HepG2 (cell line): ENCODE measurements at regions not wholly inside any gene's neighbourhood (a gene's known extent, or its start where the extent isn't known, plus 50 kb on each side); places are given as distances from the start of the nearest gene placed in this dataset.

ENCODE experiments used
- ATAC-seq: fragments of 200-7000 bp; cut with Tn5 transposase; 3 replicates; pipeline ENCODE4 v1.9.1; 2020; ENCODE audit warnings: mild to moderate bottlenecking, moderate library complexity
- BruUV-seq: library from RNA; stranded (reverse); fragments of 400-500 nt; replicated peaks from 2 replicates; lab custom pipeline; 2021; lab: Mats Ljungman, UMichigan
- CTCF ChIA-PET: fragments of 300-600 bp; formaldehyde crosslinking; extraction: SDS; loops from one replicate; lab custom pipeline; 2021; ENCODE audit warnings: low total read pairs, inconsistent platforms, low intra/inter-chr PET ratio; lab: Yijun Ruan, JAX
- POLR2A ChIA-PET: fragments of 350-600 bp; sonication (Branson Sonifier 250); formaldehyde crosslinking; loops from one replicate; lab custom pipeline; 2020; ENCODE audit warnings: antibody characterized with exemption, inconsistent platforms; lab: Yijun Ruan, JAX
- DNase-seq: peaks from one replicate; pipeline ENCODE4 v3.0.0-alpha.2; 2015; ENCODE audit warnings: low spot score
- FAIRE-seq: peaks from 3 replicates; lab custom pipeline; 2011; peaks lifted over from hg19 to GRCh38; lab: Jason Lieb, UNC
- H2AFZ ChIP-seq: one replicate; pipeline ENCODE4 v1.6.1; 2011; ENCODE audit warnings: low read length, inconsistent platforms
- H3K27ac ChIP-seq: fragments of 300-600 bp; 3 replicates; pipeline ENCODE4 v1.8.0; 2011; ENCODE audit warnings: mixed run types, mild to moderate bottlenecking, mixed read lengths, low read length, inconsistent platforms; ENCODE audit not compliant: insufficient read depth; ENCODE audit errors: extremely low read length
- H3K27me3 ChIP-seq, 2 experiments: fragments of 200-600 bp in 1 of 2; 2 replicates in 1 of 2; 3 replicates in 1 of 2; pipeline versions ENCODE4 v1.6.0 to v1.8.0; 2011; ENCODE audit warnings: low read length in 2 of 2, mild to moderate bottlenecking in 2 of 2, moderate library complexity in 2 of 2, inconsistent platforms in 1 of 2; ENCODE audit not compliant: insufficient read depth in 2 of 2, control insufficient read depth in 1 of 2
- H3K36me3 ChIP-seq, 2 experiments: fragments of 200-600 bp in 1 of 2; replicated peaks in 1 of 2; 2 replicates in 1 of 2; 3 replicates in 1 of 2; pipeline versions ENCODE4 v1.5.1 to v1.8.0; 2011; ENCODE audit warnings: low read length in 2 of 2, inconsistent platforms in 1 of 2; ENCODE audit not compliant: insufficient read depth in 2 of 2, control insufficient read depth in 1 of 2
- H3K4me1 ChIP-seq: 2 replicates; pipeline ENCODE4 v1.5.1; 2012; ENCODE audit warnings: low read length, inconsistent platforms; ENCODE audit not compliant: insufficient read depth
- H3K4me2 ChIP-seq: 2 replicates; pipeline ENCODE4 v1.6.0; 2011; ENCODE audit warnings: low read depth, low read length, inconsistent platforms
- H3K4me3 ChIP-seq, 3 experiments: fragments of 200-600 bp in 1 of 3; sonication (generic), shearing (Covaris generic) in 1 of 3; replicated peaks in 1 of 3; 2 replicates each; pipeline ENCODE4 v1.5.1; 2011 to 2016; ENCODE audit warnings: low read length in 3 of 3, inconsistent platforms in 2 of 3, low read depth in 2 of 3, mild to moderate bottlenecking in 2 of 3, control low read depth in 1 of 3, mixed read lengths in 1 of 3; ENCODE audit not compliant: insufficient read depth in 1 of 3
- H3K79me2 ChIP-seq: one replicate; pipeline ENCODE4 v1.6.1; 2011; ENCODE audit warnings: low read length, inconsistent platforms; ENCODE audit not compliant: insufficient read depth
- H3K9ac ChIP-seq: 2 replicates; pipeline ENCODE4 v1.6.0; 2011; ENCODE audit warnings: mild to moderate bottlenecking, low read depth, low read length, inconsistent platforms; ENCODE audit not compliant: insufficient read depth
- H3K9me3 ChIP-seq: 2 replicates; pipeline ENCODE4 v1.5.1; 2012; ENCODE audit warnings: mild to moderate bottlenecking, low read length
- H4K20me1 ChIP-seq: 2 replicates; pipeline ENCODE4 v1.6.0; 2011; ENCODE audit warnings: inconsistent platforms, mild to moderate bottlenecking, low read length, moderate library complexity; ENCODE audit not compliant: insufficient read depth
- BRD4 ChIP-seq: sonication (generic); formaldehyde crosslinking; IDR thresholded peaks from 2 replicates; pipeline ENCODE4 v1.4.0; 2020; ENCODE audit warnings: missing genetic modification reagents
- CAMTA2 ChIP-seq: sonication (generic); formaldehyde crosslinking; IDR thresholded peaks from 2 replicates; pipeline ENCODE4 v1.4.0; 2020; ENCODE audit warnings: mild to moderate bottlenecking, missing genetic modification reagents, borderline replicate concordance
- HDAC6 ChIP-seq: fragments of 200-600 bp; sonication (generic); IDR thresholded peaks from 2 replicates; pipeline ENCODE4 v1.7.0; 2017; ENCODE audit warnings: mild to moderate bottlenecking, antibody characterized with exemption, low read length, low read depth
- HHEX ChIP-seq: IDR thresholded peaks from 2 replicates; pipeline ENCODE4 v1.6.1; 2016; ENCODE audit warnings: control low read depth
- JUND ChIP-seq: sonication (generic); formaldehyde crosslinking; IDR thresholded peaks from 2 replicates; pipeline ENCODE4 v1.8.0; 2022; ENCODE audit warnings: mild to moderate bottlenecking, missing genetic modification reagents
- KLF13 ChIP-seq: sonication (generic); formaldehyde crosslinking; IDR thresholded peaks from 2 replicates; pipeline ENCODE4 v1.4.0; 2020; ENCODE audit warnings: mild to moderate bottlenecking, missing genetic modification reagents
- PHF8 ChIP-seq: sonication (generic); formaldehyde crosslinking; IDR thresholded peaks from 2 replicates; pipeline ENCODE4 v1.5.0; 2020; ENCODE audit warnings: missing genetic modification reagents
- SRF ChIP-seq: IDR thresholded peaks from 2 replicates; pipeline ENCODE4 v1.6.1; 2011; ENCODE audit warnings: mild to moderate bottlenecking, low read depth, low read length, moderate library complexity
- TAF1 ChIP-seq: sonication (generic); formaldehyde crosslinking; IDR thresholded peaks from 2 replicates; pipeline ENCODE4 v1.4.0; 2020; ENCODE audit warnings: missing genetic modification reagents
- ZNF282 ChIP-seq: fragments of 450-650 bp; IDR thresholded peaks from 2 replicates; pipeline ENCODE4 v1.6.1; 2018; ENCODE audit not compliant: partially characterized antibody
- ZNF674 ChIP-seq: sonication (generic); formaldehyde crosslinking; IDR thresholded peaks from 2 replicates; pipeline ENCODE4 v1.5.0; 2020; ENCODE audit warnings: low read depth, mild to moderate bottlenecking, missing genetic modification reagents
- ZNF775 ChIP-seq: sonication (generic); formaldehyde crosslinking; IDR thresholded peaks from 2 replicates; pipeline ENCODE4 v1.4.0; 2020; ENCODE audit warnings: missing genetic modification reagents, mild to moderate bottlenecking, moderate library complexity, borderline replicate concordance
- WGBS: methylation state at CpG from one replicate; pipeline ENCODE4 v1.1.6; 2017; ENCODE audit warnings: low lambda C conversion rate; 5-methylcytosine and 5-hydroxymethylcytosine counted together
- in situ Hi-C: cut with HindIII; loops from 2 replicates; pipeline ENCODE4 v1.10.0; 2017; ENCODE audit warnings: low pct_unique_long_range_greater_than_20kb; ENCODE audit not compliant: extremely low pct_ligation_motif_present
- intact Hi-C: fragments of 100-400 bp; cut with micrococcal nuclease; formaldehyde crosslinking; loops from one replicate; pipeline ENCODE4 v1.10.0; 2022; ENCODE audit not compliant: unreplicated experiment
- TF ChIP-seq, protein P1 (sequence below): sonication (generic); formaldehyde crosslinking; IDR thresholded peaks from 2 replicates; pipeline ENCODE4 v1.4.0; 2020; ENCODE audit warnings: missing genetic modification reagents
- TF ChIP-seq, protein P2 (sequence below): conservative IDR thresholded peaks from 2 replicates; pipeline ENCODE4 v1.6.1; 2018; ENCODE audit warnings: missing genetic modification reagents
- TF ChIP-seq, protein P3 (sequence below): sonication (generic); formaldehyde crosslinking; IDR thresholded peaks from 2 replicates; pipeline ENCODE4 v1.4.0; 2020; ENCODE audit warnings: missing genetic modification reagents, mild to moderate bottlenecking, borderline replicate concordance
- TF ChIP-seq, protein P4 (sequence below): sonication (generic); formaldehyde crosslinking; IDR thresholded peaks from 2 replicates; pipeline ENCODE4 v1.5.0; 2020; ENCODE audit warnings: missing genetic modification reagents, mild to moderate bottlenecking, borderline replicate concordance

DNA sequence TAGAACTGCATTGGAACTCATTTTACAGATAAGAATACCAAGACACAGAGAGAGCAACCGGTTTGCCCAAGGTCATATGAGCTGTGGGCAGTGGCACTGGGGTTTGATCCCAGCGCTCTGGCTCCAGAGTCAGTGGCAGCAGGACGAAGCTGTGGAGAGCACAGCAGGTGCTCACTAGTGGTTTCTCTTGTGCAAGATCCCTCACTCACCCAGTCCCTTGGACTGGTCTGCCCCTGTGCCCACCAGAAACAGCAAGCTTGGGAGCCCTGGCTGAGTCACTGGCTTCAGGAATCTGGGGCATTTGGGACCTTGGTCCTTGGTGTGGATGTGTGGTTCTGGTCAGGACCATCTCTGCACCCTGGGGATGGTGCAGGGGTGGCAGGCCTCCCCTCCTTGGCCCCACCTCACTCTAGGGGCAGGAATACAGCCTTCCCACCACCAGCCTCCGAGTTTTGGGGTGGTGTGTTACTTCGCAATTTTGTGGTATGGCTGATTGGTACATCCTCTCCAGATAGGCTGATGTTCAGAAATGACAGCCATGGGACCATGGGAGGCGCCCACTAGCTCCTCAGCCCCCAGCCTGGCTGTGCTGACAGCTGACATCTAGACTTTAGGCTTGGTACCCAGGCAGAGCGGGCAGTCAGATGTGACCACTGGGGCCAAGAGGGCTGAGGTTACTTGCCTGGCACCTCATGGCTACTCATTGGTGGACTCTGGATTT is 104.6 kb downstream of the LSM3 start:
- CTCF ChIA-PET = no interaction called here
- no peak for ATAC-seq
- Histone ChIP-seq H4K20me1 (no peaks in the 10 kb centered on the region), H3K4me3 (no peak overlapping the region), H3K36me3 (no peaks in the 10 kb centered on the region), H3K9ac (no peak overlapping the region), H3K79me2 (no peaks in the 10 kb centered on the region), H3K27ac (no peak overlapping the region), H2AFZ (no peak overlapping the region), H3K4me2 (no peak overlapping the region), H3K27me3 (peaks cover 4 to 27% of the 10 kb centered on the region in 2 experiments; a peak in 4 of 5 replicates), H3K9me3 (no peaks in the 10 kb centered on the region), H3K4me1 (no peaks in the 10 kb centered on the region)
- no peak for FAIRE-seq
- 12% methylated on average over 4 of the region's 7 CpGs for WGBS
- intact Hi-C loops (no loop called here), in situ Hi-C loops (no loop called here)
- POLR2A ChIA-PET = no interaction called here
- no peak for DNase-seq
- no TSS peak for BruUV-seq
- TF ChIP-seq ZNF674 (CRISPR knock-in tag) (no peak), ZNF282 (no peak), HHEX (CRISPR knock-in tag) (no peak), ZNF775 (CRISPR knock-in tag) (no peak), KLF13 (no peak), TAF1 (CRISPR knock-in tag) (no peak), JUND (no peak), BRD4 (no peak), HDAC6 (no peak), SRF (no peak), CAMTA2 (CRISPR knock-in tag) (no peak), PHF8 (CRISPR knock-in tag) (no peak)
- TF ChIP-seq, protein P1, sequence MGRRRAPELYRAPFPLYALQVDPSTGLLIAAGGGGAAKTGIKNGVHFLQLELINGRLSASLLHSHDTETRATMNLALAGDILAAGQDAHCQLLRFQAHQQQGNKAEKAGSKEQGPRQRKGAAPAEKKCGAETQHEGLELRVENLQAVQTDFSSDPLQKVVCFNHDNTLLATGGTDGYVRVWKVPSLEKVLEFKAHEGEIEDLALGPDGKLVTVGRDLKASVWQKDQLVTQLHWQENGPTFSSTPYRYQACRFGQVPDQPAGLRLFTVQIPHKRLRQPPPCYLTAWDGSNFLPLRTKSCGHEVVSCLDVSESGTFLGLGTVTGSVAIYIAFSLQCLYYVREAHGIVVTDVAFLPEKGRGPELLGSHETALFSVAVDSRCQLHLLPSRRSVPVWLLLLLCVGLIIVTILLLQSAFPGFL (CRISPR knock-in tag) = no peak
- TF ChIP-seq, protein P2, sequence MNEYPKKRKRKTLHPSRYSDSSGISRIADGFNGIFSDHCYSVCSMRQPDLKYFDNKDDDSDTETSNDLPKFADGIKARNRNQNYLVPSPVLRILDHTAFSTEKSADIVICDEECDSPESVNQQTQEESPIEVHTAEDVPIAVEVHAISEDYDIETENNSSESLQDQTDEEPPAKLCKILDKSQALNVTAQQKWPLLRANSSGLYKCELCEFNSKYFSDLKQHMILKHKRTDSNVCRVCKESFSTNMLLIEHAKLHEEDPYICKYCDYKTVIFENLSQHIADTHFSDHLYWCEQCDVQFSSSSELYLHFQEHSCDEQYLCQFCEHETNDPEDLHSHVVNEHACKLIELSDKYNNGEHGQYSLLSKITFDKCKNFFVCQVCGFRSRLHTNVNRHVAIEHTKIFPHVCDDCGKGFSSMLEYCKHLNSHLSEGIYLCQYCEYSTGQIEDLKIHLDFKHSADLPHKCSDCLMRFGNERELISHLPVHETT = no peak
- TF ChIP-seq, protein P3, sequence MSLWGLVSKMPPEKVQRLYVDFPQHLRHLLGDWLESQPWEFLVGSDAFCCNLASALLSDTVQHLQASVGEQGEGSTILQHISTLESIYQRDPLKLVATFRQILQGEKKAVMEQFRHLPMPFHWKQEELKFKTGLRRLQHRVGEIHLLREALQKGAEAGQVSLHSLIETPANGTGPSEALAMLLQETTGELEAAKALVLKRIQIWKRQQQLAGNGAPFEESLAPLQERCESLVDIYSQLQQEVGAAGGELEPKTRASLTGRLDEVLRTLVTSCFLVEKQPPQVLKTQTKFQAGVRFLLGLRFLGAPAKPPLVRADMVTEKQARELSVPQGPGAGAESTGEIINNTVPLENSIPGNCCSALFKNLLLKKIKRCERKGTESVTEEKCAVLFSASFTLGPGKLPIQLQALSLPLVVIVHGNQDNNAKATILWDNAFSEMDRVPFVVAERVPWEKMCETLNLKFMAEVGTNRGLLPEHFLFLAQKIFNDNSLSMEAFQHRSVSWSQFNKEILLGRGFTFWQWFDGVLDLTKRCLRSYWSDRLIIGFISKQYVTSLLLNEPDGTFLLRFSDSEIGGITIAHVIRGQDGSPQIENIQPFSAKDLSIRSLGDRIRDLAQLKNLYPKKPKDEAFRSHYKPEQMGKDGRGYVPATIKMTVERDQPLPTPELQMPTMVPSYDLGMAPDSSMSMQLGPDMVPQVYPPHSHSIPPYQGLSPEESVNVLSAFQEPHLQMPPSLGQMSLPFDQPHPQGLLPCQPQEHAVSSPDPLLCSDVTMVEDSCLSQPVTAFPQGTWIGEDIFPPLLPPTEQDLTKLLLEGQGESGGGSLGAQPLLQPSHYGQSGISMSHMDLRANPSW (CRISPR knock-in tag) = no peak
- TF ChIP-seq, protein P4, sequence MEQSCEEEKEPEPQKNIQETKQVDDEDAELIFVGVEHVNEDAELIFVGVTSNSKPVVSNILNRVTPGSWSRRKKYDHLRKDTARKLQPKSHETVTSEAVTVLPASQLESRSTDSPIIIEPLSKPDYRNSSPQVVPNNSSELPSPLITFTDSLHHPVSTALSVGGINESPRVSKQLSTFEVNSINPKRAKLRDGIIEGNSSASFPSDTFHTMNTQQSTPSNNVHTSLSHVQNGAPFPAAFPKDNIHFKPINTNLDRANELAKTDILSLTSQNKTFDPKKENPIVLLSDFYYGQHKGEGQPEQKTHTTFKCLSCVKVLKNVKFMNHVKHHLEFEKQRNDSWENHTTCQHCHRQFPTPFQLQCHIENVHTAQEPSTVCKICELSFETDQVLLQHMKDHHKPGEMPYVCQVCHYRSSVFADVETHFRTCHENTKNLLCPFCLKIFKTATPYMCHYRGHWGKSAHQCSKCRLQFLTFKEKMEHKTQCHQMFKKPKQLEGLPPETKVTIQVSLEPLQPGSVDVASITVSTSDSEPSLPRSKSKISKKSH (CRISPR knock-in tag) = no peak
